PC-9 (cell line): ENCODE measurements at regions not wholly inside any gene's neighbourhood (a gene's known extent, or its start where the extent isn't known, plus 50 kb on each side); places are given as distances from the start of the nearest gene placed in this dataset.

Source experiments
- BruUV-seq: library from RNA; stranded (reverse); fragments of 400-500 nt; replicated peaks from 2 replicates; lab custom pipeline; 2021; lab: Mats Ljungman, UMichigan
- CTCF ChIA-PET: fragments of 300-600 bp; sonication (Branson Sonifier 250); formaldehyde crosslinking; loops from one replicate; lab custom pipeline; 2022; ENCODE audit warnings: antibody characterized with exemption; lab: Charles Lee
- POLR2A ChIA-PET: fragments of 300-600 bp; sonication (Branson Sonifier 250); formaldehyde crosslinking; loops from one replicate; lab custom pipeline; 2022; ENCODE audit warnings: antibody characterized with exemption; ENCODE audit not compliant: unreplicated experiment; lab: Charles Lee
- DNase-seq, 2 experiments: peaks; one replicate each; pipeline versions ENCODE4 v3.0.0 to v3.0.0-alpha.2; 2015 to 2022; ENCODE audit warnings: mixed read lengths in 1 of 2
- H2AFZ ChIP-seq: fragments of 200-600 bp; sonication (generic); 2 replicates; pipeline ENCODE4 v1.8.1; 2017; ENCODE audit warnings: antibody characterized with exemption
- H3F3A ChIP-seq: fragments of 200-600 bp; sonication (generic); 2 replicates; pipeline ENCODE4 v1.8.1; 2017; ENCODE audit warnings: antibody characterized with exemption, mild to moderate bottlenecking, low read depth; ENCODE audit not compliant: insufficient read depth
- H3K27ac ChIP-seq: fragments of 200-600 bp; sonication (generic); 2 replicates; pipeline ENCODE4 v1.6.1; 2016; ENCODE audit warnings: mixed run types
- H3K27me3 ChIP-seq: fragments of 200-600 bp; sonication (generic); 2 replicates; pipeline ENCODE4 v1.6.1; 2016; ENCODE audit warnings: low read depth, mixed run types; ENCODE audit not compliant: insufficient read depth
- H3K36me3 ChIP-seq: fragments of 200-600 bp; sonication (generic); 2 replicates; pipeline ENCODE4 v1.6.1; 2016; ENCODE audit warnings: low read depth, mixed run types
- H3K4me1 ChIP-seq: fragments of 200-600 bp; sonication (generic); replicated peaks from 2 replicates; pipeline ENCODE4 v1.6.1; 2016; ENCODE audit warnings: mixed run types; ENCODE audit not compliant: insufficient read depth
- H3K4me2 ChIP-seq: fragments of 200-600 bp; sonication (generic); 2 replicates; pipeline ENCODE4 v1.6.1; 2017; ENCODE audit warnings: mixed run types
- H3K4me3 ChIP-seq: fragments of 200-600 bp; sonication (generic); 2 replicates; pipeline ENCODE4 v1.6.1; 2016; ENCODE audit warnings: mixed run types
- H3K79me2 ChIP-seq: fragments of 200-600 bp; sonication (generic); 2 replicates; pipeline ENCODE4 v1.6.1; 2017; ENCODE audit warnings: low read depth, mixed run types
- H3K9me2 ChIP-seq: fragments of 200-600 bp; sonication (generic); 2 replicates; pipeline ENCODE4 v1.8.1; 2017; ENCODE audit warnings: mild to moderate bottlenecking; ENCODE audit not compliant: insufficient read depth
- H3K9me3 ChIP-seq: fragments of 200-600 bp; sonication (generic); 2 replicates; pipeline ENCODE4 v1.8.1; 2016; ENCODE audit warnings: low read depth; ENCODE audit not compliant: insufficient read depth
- H4K20me1 ChIP-seq: fragments of 200-600 bp; sonication (generic); 2 replicates; pipeline ENCODE4 v1.8.1; 2017; ENCODE audit not compliant: insufficient read depth
- CTCF ChIP-seq: fragments of 200-600 bp; sonication (generic); conservative IDR thresholded peaks from 2 replicates; pipeline ENCODE4 v1.6.1; 2017; ENCODE audit warnings: mixed run types, antibody characterized with exemption, mild to moderate bottlenecking, moderate library complexity
- EZH2 ChIP-seq: fragments of 200-600 bp; sonication (generic); IDR thresholded peaks from 2 replicates; pipeline ENCODE4 v1.8.0; 2017; ENCODE audit warnings: antibody characterized with exemption, low read depth
- intact Hi-C: fragments of 100-400 bp; cut with micrococcal nuclease; formaldehyde crosslinking; loops from one replicate; pipeline ENCODE4 v1.10.0; 2022; ENCODE audit not compliant: unreplicated experiment

DNA sequence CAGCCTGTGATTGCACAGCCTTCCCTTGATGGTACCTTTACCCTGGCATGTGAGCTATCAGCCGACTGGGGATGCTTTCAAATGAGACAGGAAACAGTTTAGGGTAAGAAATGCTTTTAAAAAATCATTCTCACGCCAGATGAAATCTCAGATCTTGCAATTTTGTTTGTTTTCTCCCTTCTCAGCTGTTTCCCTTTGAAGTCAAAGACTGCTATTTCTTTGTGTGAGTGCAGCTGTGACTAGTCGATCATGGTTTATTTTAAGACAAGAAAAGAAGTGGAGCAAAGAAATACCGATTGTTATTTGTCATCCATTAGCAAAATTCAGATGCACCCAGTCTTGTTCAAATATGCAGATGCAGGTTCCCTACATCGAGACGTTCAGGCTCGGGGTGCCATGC, 489.7 kb downstream of the QKI start:
- Histone ChIP-seq H3K27ac (no peak overlapping the region), H3K4me2 (no peak overlapping the region), H3K4me3 (no peak overlapping the region), H4K20me1 (no peaks in the 10 kb centered on the region), H2AFZ (no peak overlapping the region), H3K79me2 (no peaks in the 10 kb centered on the region), H3K9me2 (no peaks in the 10 kb centered on the region), H3K27me3 (peaks cover 82% of the 10 kb centered on the region), H3K36me3 (no peaks in the 10 kb centered on the region), H3K9me3 (no peaks in the 10 kb centered on the region), H3K4me1 (no peaks in the 10 kb centered on the region), H3F3A (no peaks in the 10 kb centered on the region)
- TF ChIP-seq EZH2 (no peak), CTCF (no peak)
- ChIA-PET POLR2A (no interaction called here), CTCF (no interaction called here)
- BruUV-seq: no TSS peak
- DNase-seq: no peak
- intact Hi-C loops: no loop called here

GRCh38 chr6:163903541-163903940, 489.0 kb downstream of the QKI start:
- POLR2A ChIA-PET: no interaction called here
- H3K9me2 ChIP-seq: no peaks in the 10 kb centered on the region
- no peak for DNase-seq
- H3K36me3 ChIP-seq: no peaks in the 10 kb centered on the region
- no peaks in the 10 kb centered on the region for H3K79me2 ChIP-seq
- no peaks in the 10 kb centered on the region for H3F3A ChIP-seq
- CTCF ChIA-PET: no interaction called here
- H3K9me3 ChIP-seq: no peaks in the 10 kb centered on the region
- no peak overlapping the region for H3K4me2 ChIP-seq
- H2AFZ ChIP-seq: no peak overlapping the region
- no peaks in the 10 kb centered on the region for H3K4me1 ChIP-seq
- TF ChIP-seq EZH2 (no peak), CTCF (no peak)
- H3K27me3 ChIP-seq: peaks cover 83% of the 10 kb centered on the region
- no TSS peak for BruUV-seq
- intact Hi-C loops: no loop called here
- H4K20me1 ChIP-seq: no peaks in the 10 kb centered on the region
- no peak overlapping the region for H3K4me3 ChIP-seq
- no peak overlapping the region for H3K27ac ChIP-seq

GRCh38 chr6:163902993-163903392, 488.5 kb downstream of the QKI start:
- H3K27ac ChIP-seq: no peak overlapping the region
- H3F3A ChIP-seq: no peaks in the 10 kb centered on the region
- intact Hi-C loops: no loop called here
- no peaks in the 10 kb centered on the region for H3K4me1 ChIP-seq
- ChIA-PET CTCF (no interaction called here), POLR2A (no interaction called here)
- no peak for DNase-seq
- no peak overlapping the region for H2AFZ ChIP-seq
- H4K20me1 ChIP-seq: no peaks in the 10 kb centered on the region
- H3K36me3 ChIP-seq: no peaks in the 10 kb centered on the region
- no TSS peak for BruUV-seq
- no peak overlapping the region for H3K4me3 ChIP-seq
- H3K79me2 ChIP-seq: no peaks in the 10 kb centered on the region
- peaks cover 83% of the 10 kb centered on the region for H3K27me3 ChIP-seq
- H3K4me2 ChIP-seq: no peak overlapping the region
- H3K9me3 ChIP-seq: no peaks in the 10 kb centered on the region
- H3K9me2 ChIP-seq: no peaks in the 10 kb centered on the region
- TF ChIP-seq CTCF: no peak
- TF ChIP-seq EZH2: no peak
